MM.1S (cell line): ENCODE measurements at regions not wholly inside any gene's neighbourhood (a gene's known extent, or its start where the extent isn't known, plus 50 kb on each side); places are given as distances from the start of the nearest gene placed in this dataset.

Source experiments
- DNase-seq: peaks from one replicate; pipeline ENCODE4 v3.0.0-alpha.2; 2015
- H2AFZ ChIP-seq: fragments of 300-600 bp; sonication (generic); 2 replicates; pipeline ENCODE4 v1.6.0; 2016; ENCODE audit warnings: antibody characterized with exemption, low read length
- H3F3A ChIP-seq: fragments of 300-600 bp; sonication (generic); 2 replicates; pipeline ENCODE4 v1.6.1; 2016; ENCODE audit warnings: mild to moderate bottlenecking, antibody characterized with exemption, low read length, moderate library complexity, mixed read lengths; ENCODE audit not compliant: insufficient read depth
- H3K27ac ChIP-seq: fragments of 300-600 bp; sonication (generic); 2 replicates; pipeline ENCODE4 v1.5.1; 2016; ENCODE audit warnings: mild to moderate bottlenecking, low read length
- H3K27me3 ChIP-seq: fragments of 300-600 bp; sonication (generic); replicated peaks from 2 replicates; pipeline ENCODE4 v1.6.0; 2016; ENCODE audit warnings: low read length; ENCODE audit not compliant: insufficient read depth
- H3K36me3 ChIP-seq: fragments of 300-600 bp; sonication (generic); replicated peaks from 2 replicates; pipeline ENCODE4 v1.6.1; 2016; ENCODE audit warnings: mild to moderate bottlenecking, low read length, mixed read lengths; ENCODE audit not compliant: insufficient read depth
- H3K4me1 ChIP-seq: fragments of 300-600 bp; sonication (generic); 2 replicates; pipeline ENCODE4 v1.6.1; 2016; ENCODE audit warnings: low read length, mixed read lengths
- H3K4me2 ChIP-seq: fragments of 300-600 bp; sonication (generic); 2 replicates; pipeline ENCODE4 v1.6.0; 2016; ENCODE audit warnings: low read depth, low read length
- H3K4me3 ChIP-seq: fragments of 300-600 bp; sonication (generic); 2 replicates; pipeline ENCODE4 v1.5.1; 2016; ENCODE audit warnings: low read length, mixed read lengths
- H3K79me2 ChIP-seq: fragments of 300-600 bp; sonication (generic); 2 replicates; pipeline ENCODE4 v1.6.1; 2016; ENCODE audit warnings: mixed run types, low read length, mixed read lengths
- H3K9ac ChIP-seq: fragments of 300-600 bp; sonication (generic); 2 replicates; pipeline ENCODE4 v1.6.1; 2016; ENCODE audit warnings: low read length, mixed read lengths
- H3K9me2 ChIP-seq: fragments of 300-600 bp; sonication (generic); replicated peaks from 2 replicates; pipeline ENCODE4 v1.6.1; 2016; ENCODE audit warnings: mild to moderate bottlenecking, low read length, mixed read lengths; ENCODE audit not compliant: insufficient read depth
- H3K9me3 ChIP-seq: fragments of 300-600 bp; sonication (generic); replicated peaks from 2 replicates; pipeline ENCODE4 v1.6.1; 2016; ENCODE audit warnings: mild to moderate bottlenecking, low read length, mixed read lengths; ENCODE audit not compliant: insufficient read depth
- H4K20me1 ChIP-seq: fragments of 300-600 bp; sonication (generic); 2 replicates; pipeline ENCODE4 v1.6.1; 2016; ENCODE audit warnings: mild to moderate bottlenecking, low read length, moderate library complexity, mixed read lengths; ENCODE audit not compliant: insufficient read depth
- EZH2 ChIP-seq: fragments of 300-600 bp; sonication (generic); optimal IDR thresholded peaks from 2 replicates; pipeline ENCODE3; 2017; ENCODE audit warnings: low read depth, mild to moderate bottlenecking, antibody characterized with exemption, low read length, mixed read lengths
- EZH2phosphoT487 ChIP-seq: fragments of 300-600 bp; sonication (generic); IDR thresholded peaks from 2 replicates; pipeline ENCODE4 v1.6.1; 2018; ENCODE audit warnings: antibody characterized with exemption, low read length
- TF ChIP-seq, protein P1 (sequence below): fragments of 300-600 bp; sonication (generic); IDR thresholded peaks from 2 replicates; pipeline ENCODE4 v1.5.1; 2016; ENCODE audit warnings: antibody characterized with exemption, low read length, mixed read lengths

DNA sequence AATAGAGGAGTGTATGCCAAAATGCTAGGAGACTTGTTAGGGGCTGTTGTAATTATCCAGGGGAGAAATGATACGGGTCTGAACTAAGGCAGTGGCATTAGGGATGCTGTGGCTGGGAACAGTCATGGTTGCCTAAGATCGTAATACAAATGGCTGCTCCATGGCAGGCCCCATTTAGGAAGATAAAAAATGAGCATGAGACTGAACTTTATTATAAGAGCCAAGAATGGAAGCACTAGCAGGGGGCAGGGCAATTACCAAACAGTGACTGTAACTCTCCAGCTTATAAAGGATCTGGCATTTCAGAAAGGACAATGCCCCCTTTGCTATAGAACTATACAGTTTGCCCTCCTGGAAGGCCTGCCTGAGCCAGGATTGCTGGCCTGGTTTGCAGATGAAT is 503.3 kb upstream of the CDH5 start:
- no peaks in the 10 kb centered on the region for H3K36me3 ChIP-seq
- no peak overlapping the region for H3K4me3 ChIP-seq
- H3K9me2 ChIP-seq: no peaks in the 10 kb centered on the region
- no peaks in the 10 kb centered on the region for H3K79me2 ChIP-seq
- H3K27ac ChIP-seq: no peak overlapping the region
- TF ChIP-seq, protein P1, sequence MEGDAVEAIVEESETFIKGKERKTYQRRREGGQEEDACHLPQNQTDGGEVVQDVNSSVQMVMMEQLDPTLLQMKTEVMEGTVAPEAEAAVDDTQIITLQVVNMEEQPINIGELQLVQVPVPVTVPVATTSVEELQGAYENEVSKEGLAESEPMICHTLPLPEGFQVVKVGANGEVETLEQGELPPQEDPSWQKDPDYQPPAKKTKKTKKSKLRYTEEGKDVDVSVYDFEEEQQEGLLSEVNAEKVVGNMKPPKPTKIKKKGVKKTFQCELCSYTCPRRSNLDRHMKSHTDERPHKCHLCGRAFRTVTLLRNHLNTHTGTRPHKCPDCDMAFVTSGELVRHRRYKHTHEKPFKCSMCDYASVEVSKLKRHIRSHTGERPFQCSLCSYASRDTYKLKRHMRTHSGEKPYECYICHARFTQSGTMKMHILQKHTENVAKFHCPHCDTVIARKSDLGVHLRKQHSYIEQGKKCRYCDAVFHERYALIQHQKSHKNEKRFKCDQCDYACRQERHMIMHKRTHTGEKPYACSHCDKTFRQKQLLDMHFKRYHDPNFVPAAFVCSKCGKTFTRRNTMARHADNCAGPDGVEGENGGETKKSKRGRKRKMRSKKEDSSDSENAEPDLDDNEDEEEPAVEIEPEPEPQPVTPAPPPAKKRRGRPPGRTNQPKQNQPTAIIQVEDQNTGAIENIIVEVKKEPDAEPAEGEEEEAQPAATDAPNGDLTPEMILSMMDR: no peak
- no peak for TF ChIP-seq EZH2phosphoT487
- no peak for TF ChIP-seq EZH2
- no peak overlapping the region for H3K9ac ChIP-seq
- DNase-seq: no peak
- H3K4me1 ChIP-seq: no peaks in the 10 kb centered on the region
- no peaks in the 10 kb centered on the region for H3F3A ChIP-seq
- no peak overlapping the region for H2AFZ ChIP-seq
- H4K20me1 ChIP-seq: no peaks in the 10 kb centered on the region
- H3K4me2 ChIP-seq: no peak overlapping the region
- no peaks in the 10 kb centered on the region for H3K9me3 ChIP-seq
- H3K27me3 ChIP-seq: no peaks in the 10 kb centered on the region

DNA sequence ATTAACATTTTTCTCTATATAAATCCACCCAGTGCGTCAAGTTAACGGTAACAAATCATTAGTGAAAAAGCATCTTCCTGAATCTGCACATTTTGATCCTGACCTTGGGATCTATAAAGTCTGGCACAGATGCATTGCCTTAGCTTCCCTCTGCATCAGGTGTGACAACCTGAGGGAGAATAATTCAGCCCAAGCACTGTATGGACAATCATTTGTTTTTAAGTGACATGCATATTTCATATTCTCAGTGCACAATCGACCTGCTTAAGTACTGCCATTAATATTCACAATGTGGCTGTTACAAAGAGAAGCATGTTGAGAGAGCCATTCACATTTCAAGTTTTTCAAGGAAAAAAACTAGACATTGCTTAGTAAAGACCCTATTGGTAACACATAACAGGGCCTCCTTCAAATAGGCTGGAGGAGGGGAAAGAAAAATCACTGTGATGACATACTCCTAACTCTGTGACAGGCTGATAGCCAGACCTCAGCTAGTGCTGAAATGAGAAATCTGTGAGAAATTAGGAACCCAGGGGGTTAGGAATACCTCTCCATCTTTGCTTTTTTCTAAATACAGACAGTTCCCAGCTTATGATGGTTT is 505.3 kb upstream of the CDH5 start:
- Histone ChIP-seq H3K4me1 (no peaks in the 10 kb centered on the region), H3K27me3 (no peaks in the 10 kb centered on the region), H2AFZ (no peak overlapping the region), H3K4me2 (no peak overlapping the region), H4K20me1 (no peaks in the 10 kb centered on the region), H3F3A (no peaks in the 10 kb centered on the region), H3K9me2 (no peaks in the 10 kb centered on the region), H3K36me3 (no peaks in the 10 kb centered on the region), H3K9ac (no peak overlapping the region), H3K9me3 (no peaks in the 10 kb centered on the region), H3K27ac (no peak overlapping the region), H3K79me2 (no peaks in the 10 kb centered on the region), H3K4me3 (no peak overlapping the region)
- no peak for DNase-seq
- TF ChIP-seq EZH2 (no peak), EZH2phosphoT487 (no peak)
- TF ChIP-seq, protein P1: no peak

- Histone ChIP-seq H3K9me2 (no peaks in the 10 kb centered on the region), H4K20me1 (no peaks in the 10 kb centered on the region), H3K36me3 (no peaks in the 10 kb centered on the region), H3K27me3 (no peaks in the 10 kb centered on the region), H3K9me3 (no peaks in the 10 kb centered on the region), H2AFZ (no peak overlapping the region), H3K9ac (no peak overlapping the region), H3K4me2 (no peak overlapping the region), H3K4me1 (no peaks in the 10 kb centered on the region), H3F3A (no peaks in the 10 kb centered on the region), H3K79me2 (no peaks in the 10 kb centered on the region), H3K4me3 (no peak overlapping the region), H3K27ac (no peak overlapping the region)
- DNase-seq: no peak
- TF ChIP-seq, protein P1: no peak
Measured at GRCh38 chr16:65855171-65856145, 511.0 kb upstream of the CDH5 start.
